HepG2 (cell line): ENCODE measurements at regions not wholly inside any gene's neighbourhood (a gene's known extent, or its start where the extent isn't known, plus 50 kb on each side); places are given as distances from the start of the nearest gene placed in this dataset.

Source experiments
- ATAC-seq: fragments of 200-7000 bp; cut with Tn5 transposase; 3 replicates; pipeline ENCODE4 v1.9.1; 2020; ENCODE audit warnings: mild to moderate bottlenecking, moderate library complexity
- BruUV-seq: library from RNA; stranded (reverse); fragments of 400-500 nt; replicated peaks from 2 replicates; lab custom pipeline; 2021; lab: Mats Ljungman, UMichigan
- CTCF ChIA-PET: fragments of 300-600 bp; formaldehyde crosslinking; extraction: SDS; loops from one replicate; lab custom pipeline; 2021; ENCODE audit warnings: low total read pairs, inconsistent platforms, low intra/inter-chr PET ratio; lab: Yijun Ruan, JAX
- POLR2A ChIA-PET: fragments of 350-600 bp; sonication (Branson Sonifier 250); formaldehyde crosslinking; loops from one replicate; lab custom pipeline; 2020; ENCODE audit warnings: antibody characterized with exemption, inconsistent platforms; lab: Yijun Ruan, JAX
- DNase-seq: peaks from one replicate; pipeline ENCODE4 v3.0.0-alpha.2; 2015; ENCODE audit warnings: low spot score
- FAIRE-seq: peaks from 3 replicates; lab custom pipeline; 2011; peaks lifted over from hg19 to GRCh38; lab: Jason Lieb, UNC
- H2AFZ ChIP-seq: one replicate; pipeline ENCODE4 v1.6.1; 2011; ENCODE audit warnings: low read length, inconsistent platforms
- H3K27ac ChIP-seq: fragments of 300-600 bp; 3 replicates; pipeline ENCODE4 v1.8.0; 2011; ENCODE audit warnings: mixed run types, mild to moderate bottlenecking, mixed read lengths, low read length, inconsistent platforms; ENCODE audit not compliant: insufficient read depth; ENCODE audit errors: extremely low read length
- H3K27me3 ChIP-seq, 2 experiments: fragments of 200-600 bp in 1 of 2; 2 replicates in 1 of 2; 3 replicates in 1 of 2; pipeline versions ENCODE4 v1.6.0 to v1.8.0; 2011; ENCODE audit warnings: low read length in 2 of 2, mild to moderate bottlenecking in 2 of 2, moderate library complexity in 2 of 2, inconsistent platforms in 1 of 2; ENCODE audit not compliant: insufficient read depth in 2 of 2, control insufficient read depth in 1 of 2
- H3K36me3 ChIP-seq, 2 experiments: fragments of 200-600 bp in 1 of 2; replicated peaks in 1 of 2; 2 replicates in 1 of 2; 3 replicates in 1 of 2; pipeline versions ENCODE4 v1.5.1 to v1.8.0; 2011; ENCODE audit warnings: low read length in 2 of 2, inconsistent platforms in 1 of 2; ENCODE audit not compliant: insufficient read depth in 2 of 2, control insufficient read depth in 1 of 2
- H3K4me1 ChIP-seq: 2 replicates; pipeline ENCODE4 v1.5.1; 2012; ENCODE audit warnings: low read length, inconsistent platforms; ENCODE audit not compliant: insufficient read depth
- H3K4me2 ChIP-seq: 2 replicates; pipeline ENCODE4 v1.6.0; 2011; ENCODE audit warnings: low read depth, low read length, inconsistent platforms
- H3K4me3 ChIP-seq, 3 experiments: fragments of 200-600 bp in 1 of 3; sonication (generic), shearing (Covaris generic) in 1 of 3; replicated peaks in 1 of 3; 2 replicates each; pipeline ENCODE4 v1.5.1; 2011 to 2016; ENCODE audit warnings: low read length in 3 of 3, inconsistent platforms in 2 of 3, low read depth in 2 of 3, mild to moderate bottlenecking in 2 of 3, control low read depth in 1 of 3, mixed read lengths in 1 of 3; ENCODE audit not compliant: insufficient read depth in 1 of 3
- H3K79me2 ChIP-seq: one replicate; pipeline ENCODE4 v1.6.1; 2011; ENCODE audit warnings: low read length, inconsistent platforms; ENCODE audit not compliant: insufficient read depth
- H3K9ac ChIP-seq: 2 replicates; pipeline ENCODE4 v1.6.0; 2011; ENCODE audit warnings: mild to moderate bottlenecking, low read depth, low read length, inconsistent platforms; ENCODE audit not compliant: insufficient read depth
- H3K9me3 ChIP-seq: 2 replicates; pipeline ENCODE4 v1.5.1; 2012; ENCODE audit warnings: mild to moderate bottlenecking, low read length
- H4K20me1 ChIP-seq: 2 replicates; pipeline ENCODE4 v1.6.0; 2011; ENCODE audit warnings: inconsistent platforms, mild to moderate bottlenecking, low read length, moderate library complexity; ENCODE audit not compliant: insufficient read depth
- ELF3 ChIP-seq: IDR thresholded peaks from 2 replicates; pipeline ENCODE4 v1.6.1; 2016; ENCODE audit warnings: missing genetic modification reagents, missing compliant biosample characterization
- HNF4A ChIP-seq: sonication (generic); formaldehyde crosslinking; IDR thresholded peaks from 2 replicates; pipeline ENCODE4 v1.4.0; 2020; ENCODE audit warnings: missing genetic modification reagents
- KLF6 ChIP-seq: IDR thresholded peaks from 2 replicates; pipeline ENCODE4 v1.8.0; 2016; ENCODE audit warnings: missing biosample characterization, missing genetic modification reagents
- NCOA2 ChIP-seq: sonication (generic); formaldehyde crosslinking; IDR thresholded peaks from 2 replicates; pipeline ENCODE4 v1.8.0; 2022; ENCODE audit warnings: inconsistent platforms
- SP140L ChIP-seq: sonication (generic); formaldehyde crosslinking; IDR thresholded peaks from 2 replicates; pipeline ENCODE4 v1.4.0; 2020; ENCODE audit warnings: missing genetic modification reagents, borderline replicate concordance
- TSC22D2 ChIP-seq: sonication (generic); formaldehyde crosslinking; IDR thresholded peaks from 2 replicates; pipeline ENCODE4 v1.5.1; 2020; ENCODE audit warnings: missing genetic modification reagents, mild to moderate bottlenecking, borderline replicate concordance
- YEATS2 ChIP-seq: sonication (generic); formaldehyde crosslinking; IDR thresholded peaks from 2 replicates; pipeline ENCODE4 v1.4.0; 2020; ENCODE audit warnings: missing genetic modification reagents, borderline replicate concordance
- ZNF318 ChIP-seq: sonication (generic); formaldehyde crosslinking; IDR thresholded peaks from 2 replicates; pipeline ENCODE4 v1.4.0; 2020; ENCODE audit warnings: mild to moderate bottlenecking, missing genetic modification reagents
- ZNF460 ChIP-seq: sonication (generic); formaldehyde crosslinking; IDR thresholded peaks from 2 replicates; pipeline ENCODE4 v1.5.1; 2020; ENCODE audit warnings: missing genetic modification reagents, mild to moderate bottlenecking, borderline replicate concordance
- WGBS: methylation state at CpG from one replicate; pipeline ENCODE4 v1.1.6; 2017; ENCODE audit warnings: low lambda C conversion rate; 5-methylcytosine and 5-hydroxymethylcytosine counted together
- in situ Hi-C: cut with HindIII; loops from 2 replicates; pipeline ENCODE4 v1.10.0; 2017; ENCODE audit warnings: low pct_unique_long_range_greater_than_20kb; ENCODE audit not compliant: extremely low pct_ligation_motif_present
- intact Hi-C: fragments of 100-400 bp; cut with micrococcal nuclease; formaldehyde crosslinking; loops from one replicate; pipeline ENCODE4 v1.10.0; 2022; ENCODE audit not compliant: unreplicated experiment

- CTCF ChIA-PET, result no interaction called here
- no peak overlapping the region for H3K4me2 ChIP-seq
- BruUV-seq, result no TSS peak
- in situ Hi-C loops, result no loop called here
- no peak for DNase-seq
- no peak overlapping the region for H2AFZ ChIP-seq
- H3K36me3 ChIP-seq, result no peaks in the 10 kb centered on the region
- H3K4me1 ChIP-seq, result no peaks in the 10 kb centered on the region
- peaks cover 12% of the 10 kb centered on the region for H3K9me3 ChIP-seq
- no peak for FAIRE-seq
- WGBS, result 0% methylated on average over 2 of the region's 2 CpGs
- H3K4me3 ChIP-seq, result no peak overlapping the region
- no peak overlapping the region for H3K9ac ChIP-seq
- no peak for ATAC-seq
- intact Hi-C loops, result no loop called here
- no peaks in the 10 kb centered on the region for H4K20me1 ChIP-seq
- H3K79me2 ChIP-seq, result no peaks in the 10 kb centered on the region
- POLR2A ChIA-PET, result no interaction called here
- TF ChIP-seq NCOA2 (CRISPR knock-in tag) (no peak), ELF3 (CRISPR knock-in tag) (no peak), HNF4A (CRISPR knock-in tag) (no peak), SP140L (CRISPR knock-in tag) (no peak), TSC22D2 (CRISPR knock-in tag) (no peak), ZNF460 (CRISPR knock-in tag) (no peak), YEATS2 (no peak), ZNF318 (CRISPR knock-in tag) (no peak), KLF6 (CRISPR knock-in tag) (no peak)
- H3K27ac ChIP-seq, result no peak overlapping the region
- H3K27me3 ChIP-seq, result no peaks in the 10 kb centered on the region
Measured at GRCh38 chrX:79559290-79559689, 192.2 kb upstream of the ITM2A start.
